Lower lobe of right lung (tissue), 2 donors: ENCODE measurements at regions not wholly inside any gene's neighbourhood (a gene's known extent, or its start where the extent isn't known, plus 50 kb on each side); places are given as distances from the start of the nearest gene placed in this dataset.
"Not testable (repeated sequence)": the region's sequence is repeated elsewhere in the genome, so short reads cannot be mapped to it uniquely, and the experiment has no call there.

Experiments
- ATAC-seq, 2 donors: fragments of 200-7000 bp; cut with Tn5 transposase; one replicate each; pipeline ENCODE4 v1.9.1; 2020 to 2022; ENCODE audit warnings: mild to moderate bottlenecking in 2 of 2, moderate library complexity in 2 of 2
- DNase-seq: peaks from one replicate; pipeline ENCODE4 v3.0.0-alpha.2; 2020
- H3K27ac ChIP-seq: fragments of 200-600 bp; one replicate; pipeline ENCODE4 v1.8.0; 2022
- H3K27me3 ChIP-seq: fragments of 200-600 bp; one replicate; pipeline ENCODE4 v1.8.0; 2022; ENCODE audit warnings: low read depth
- H3K36me3 ChIP-seq: fragments of 200-600 bp; one replicate; pipeline ENCODE4 v1.8.0; 2022; ENCODE audit warnings: mild to moderate bottlenecking
- H3K4me1 ChIP-seq: fragments of 200-600 bp; one replicate; pipeline ENCODE4 v1.8.0; 2022
- H3K4me3 ChIP-seq: fragments of 200-600 bp; one replicate; pipeline ENCODE4 v1.8.0; 2022; ENCODE audit warnings: mild to moderate bottlenecking
- H3K9me3 ChIP-seq: fragments of 200-600 bp; one replicate; pipeline ENCODE4 v1.8.0; 2022
- intact Hi-C: fragments of 100-400 bp; cut with DNase I; formaldehyde crosslinking; loops from one replicate; pipeline ENCODE4 v1.11.0; 2022
- TF ChIP-seq, protein P1 (sequence below): fragments of 200-600 bp; IDR thresholded peaks from one replicate; pipeline ENCODE4 v1.8.0; 2022; ENCODE audit warnings: antibody characterized with exemption, mild to moderate bottlenecking
- donor health status: DM: no; HTN: yes; CAD: no; lungs with severe emphysema.

- H3K9me3 ChIP-seq = no peaks in the 10 kb centered on the region
- no peaks in the 10 kb centered on the region for H3K4me1 ChIP-seq
- H3K27me3 ChIP-seq = peaks cover 9% of the 10 kb centered on the region
- no peak overlapping the region for H3K27ac ChIP-seq
- ATAC-seq (no peak), DNase-seq (peak; percentile 39)
- peak overlapping the region; percentile 14 for H3K4me3 ChIP-seq
- no peaks in the 10 kb centered on the region for H3K36me3 ChIP-seq
- TF ChIP-seq, protein P1, sequence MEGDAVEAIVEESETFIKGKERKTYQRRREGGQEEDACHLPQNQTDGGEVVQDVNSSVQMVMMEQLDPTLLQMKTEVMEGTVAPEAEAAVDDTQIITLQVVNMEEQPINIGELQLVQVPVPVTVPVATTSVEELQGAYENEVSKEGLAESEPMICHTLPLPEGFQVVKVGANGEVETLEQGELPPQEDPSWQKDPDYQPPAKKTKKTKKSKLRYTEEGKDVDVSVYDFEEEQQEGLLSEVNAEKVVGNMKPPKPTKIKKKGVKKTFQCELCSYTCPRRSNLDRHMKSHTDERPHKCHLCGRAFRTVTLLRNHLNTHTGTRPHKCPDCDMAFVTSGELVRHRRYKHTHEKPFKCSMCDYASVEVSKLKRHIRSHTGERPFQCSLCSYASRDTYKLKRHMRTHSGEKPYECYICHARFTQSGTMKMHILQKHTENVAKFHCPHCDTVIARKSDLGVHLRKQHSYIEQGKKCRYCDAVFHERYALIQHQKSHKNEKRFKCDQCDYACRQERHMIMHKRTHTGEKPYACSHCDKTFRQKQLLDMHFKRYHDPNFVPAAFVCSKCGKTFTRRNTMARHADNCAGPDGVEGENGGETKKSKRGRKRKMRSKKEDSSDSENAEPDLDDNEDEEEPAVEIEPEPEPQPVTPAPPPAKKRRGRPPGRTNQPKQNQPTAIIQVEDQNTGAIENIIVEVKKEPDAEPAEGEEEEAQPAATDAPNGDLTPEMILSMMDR = no peak
- intact Hi-C loops = no loop called here
These were observed 119.1 kb downstream of the CCDC74A start for GRCh38 chr2:131646669-131647297.

- H3K27me3 ChIP-seq, H3K36me3 ChIP-seq, intact Hi-C loops, H3K27ac ChIP-seq, H3K4me1 ChIP-seq, DNase-seq, H3K4me3 ChIP-seq, ATAC-seq, H3K9me3 ChIP-seq: not testable (repeated sequence)
These were observed 120.9 kb downstream of the CCDC74A start for GRCh38 chr2:131648565-131648964.

DNA sequence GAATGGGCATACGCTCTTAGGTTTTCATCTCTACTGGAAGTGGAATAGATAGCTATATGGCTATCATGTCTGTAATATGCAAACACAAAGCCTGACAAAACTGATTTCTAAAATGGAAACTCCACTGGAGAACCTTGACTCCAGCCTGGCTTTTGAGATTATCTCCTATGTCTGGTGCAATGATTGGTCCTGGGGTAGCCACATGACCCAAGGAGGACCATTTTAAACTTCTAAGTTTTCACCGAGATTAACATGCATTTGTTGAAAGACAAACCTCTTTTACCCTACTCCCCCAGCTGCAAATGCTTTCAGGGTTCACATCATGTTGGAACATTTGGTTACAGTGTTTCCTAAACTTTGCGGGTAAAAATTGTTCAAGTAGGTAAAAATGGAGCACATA, 124.6 kb downstream of the CCDC74A start:
- intact Hi-C loops, DNase-seq, H3K4me3 ChIP-seq, H3K4me1 ChIP-seq, H3K36me3 ChIP-seq, H3K27ac ChIP-seq, H3K9me3 ChIP-seq, H3K27me3 ChIP-seq, ATAC-seq: not testable (repeated sequence)

GRCh38 chr2:131654107-131654506, 126.4 kb downstream of the CCDC74A start:
- H3K4me1 ChIP-seq, H3K27ac ChIP-seq, intact Hi-C loops, H3K36me3 ChIP-seq, DNase-seq, H3K4me3 ChIP-seq, H3K27me3 ChIP-seq, H3K9me3 ChIP-seq, ATAC-seq: not testable (repeated sequence)

GRCh38 chr2:131656816-131657633, 129.3 kb downstream of the CCDC74A start:
- H3K9me3 ChIP-seq = no peaks in the 10 kb centered on the region
- H3K4me1 ChIP-seq = no peaks in the 10 kb centered on the region
- peaks cover 5% of the 10 kb centered on the region for H3K27me3 ChIP-seq
- ATAC-seq = no peak
- DNase-seq = peak; percentile 36
- intact Hi-C loops = no loop called here
- H3K36me3 ChIP-seq = no peaks in the 10 kb centered on the region
- no peak overlapping the region for H3K4me3 ChIP-seq
- no peak overlapping the region for H3K27ac ChIP-seq
- TF ChIP-seq, protein P1 = no peak

GRCh38 chr2:131657895-131658768, 130.4 kb downstream of the CCDC74A start:
- intact Hi-C loops = no loop called here
- H3K4me3 ChIP-seq = no peak overlapping the region
- DNase-seq = peak; percentile 44

More at GRCh38 chr2:131657895-131658768, 130.4 kb downstream of the CCDC74A start:
- Histone ChIP-seq H3K27me3 (peaks cover 5% of the 10 kb centered on the region), H3K4me1 (no peaks in the 10 kb centered on the region), H3K9me3 (no peaks in the 10 kb centered on the region), H3K27ac (no peak overlapping the region), H3K36me3 (no peaks in the 10 kb centered on the region)
- no peak for ATAC-seq
- TF ChIP-seq, protein P1 = no peak
